Spleen (tissue), 11 donors: ENCODE measurements at regions not wholly inside any gene's neighbourhood (a gene's known extent, or its start where the extent isn't known, plus 50 kb on each side); places are given as distances from the start of the nearest gene placed in this dataset.

Experiments used
- DNase-seq: peaks from one replicate; pipeline ENCODE4 v3.0.0-alpha.2; 2020
- H3K27ac ChIP-seq, 8 donors: fragments of 200-600 bp; sonication (generic) in 7 of 8; 1 replicate in 4 of 8; 2 replicates in 4 of 8; pipeline versions ENCODE4 v1.5.0 to v1.8.0; 2016 to 2021; ENCODE audit warnings: inconsistent platforms in 4 of 8, mild to moderate bottlenecking in 4 of 8, moderate library complexity in 1 of 8
- H3K27me3 ChIP-seq, 7 donors: fragments of 200-600 bp; sonication (generic) in 6 of 7; replicated peaks in 1 of 7; 1 replicate in 4 of 7; 2 replicates in 3 of 7; pipeline versions ENCODE4 v1.5.0 to v1.8.0; 2016 to 2021; ENCODE audit warnings: inconsistent platforms in 3 of 7, mild to moderate bottlenecking in 1 of 7
- H3K36me3 ChIP-seq, 6 donors: fragments of 200-600 bp; sonication (generic) in 5 of 6; 1 replicate in 4 of 6; 2 replicates in 2 of 6; pipeline versions ENCODE4 v1.5.0 to v1.8.0; 2016 to 2021; ENCODE audit warnings: inconsistent platforms in 2 of 6
- H3K4me1 ChIP-seq, 6 donors: fragments of 200-600 bp; sonication (generic) in 5 of 6; 1 replicate in 3 of 6; 2 replicates in 3 of 6; pipeline versions ENCODE4 v1.5.0 to v1.8.0; 2016 to 2021; ENCODE audit warnings: inconsistent platforms in 3 of 6
- H3K4me3 ChIP-seq, 8 donors: fragments of 200-600 bp; sonication (generic) in 7 of 8; 1 replicate in 4 of 8; 2 replicates in 4 of 8; pipeline versions ENCODE4 v1.5.0 to v1.8.0; 2016 to 2021; ENCODE audit warnings: inconsistent platforms in 4 of 8, mild to moderate bottlenecking in 4 of 8, moderate library complexity in 2 of 8
- H3K9me3 ChIP-seq, 8 donors: fragments of 200-600 bp; sonication (generic) in 7 of 8; 1 replicate in 4 of 8; 2 replicates in 4 of 8; pipeline versions ENCODE4 v1.5.0 to v1.8.0; 2016 to 2021; ENCODE audit warnings: inconsistent platforms in 4 of 8
- POLR2A ChIP-seq, 3 donors: fragments of 450-650 bp; IDR thresholded peaks; one replicate each; pipeline ENCODE4 v1.5.1; 2017; ENCODE audit warnings: antibody characterized with exemption in 3 of 3, mild to moderate bottlenecking in 1 of 3
- POLR2AphosphoS5 ChIP-seq, 3 donors: sonication (generic); formaldehyde crosslinking; IDR thresholded peaks; one replicate each; pipeline ENCODE4 v1.5.1; 2017; ENCODE audit warnings: antibody characterized with exemption in 3 of 3
- WGBS, 5 donors: extraction: QIAGEN DNeasy Blood & Tissue Kit in 3 of 5; methylation state at CpG; one replicate each; pipeline versions ENCODE4 v1.1.5 to v1.1.7; 2013 to 2018; 5-methylcytosine and 5-hydroxymethylcytosine counted together
- intact Hi-C: fragments of 100-400 bp; cut with DNase I; formaldehyde crosslinking; loops from one replicate; pipeline ENCODE4 v1.15.0; 2023; ENCODE audit warnings: low total_unique reads
- TF ChIP-seq, protein P1 (sequence below), 11 experiments: fragments of 200-600 bp in 7 of 11; fragments of 450-650 bp in 4 of 11; sonication (generic) in 4 of 11; IDR thresholded peaks in 8 of 11; conservative IDR thresholded peaks in 3 of 11; 1 replicate in 7 of 11; 2 replicates in 4 of 11; pipeline versions ENCODE4 v1.4.0 to v1.8.0; 2016 to 2021; ENCODE audit warnings: antibody characterized with exemption in 11 of 11, inconsistent platforms in 4 of 11, mild to moderate bottlenecking in 1 of 11
- donor health status: healthy with polysubstance abuse.
- donor health status: DM: no; HTN: no; CAD: no; lungs with moderate emphysema.
- donor health status: DM: no; HTN: no; CAD: no.
- donor health status: Bipolar disorder and iron deficiency.
- donor health status: healthy.
- donor health status: DM: no; HTN: no; CAD: no.
- donor health status: DM: yes; HTN: yes; CAD: no.

DNA sequence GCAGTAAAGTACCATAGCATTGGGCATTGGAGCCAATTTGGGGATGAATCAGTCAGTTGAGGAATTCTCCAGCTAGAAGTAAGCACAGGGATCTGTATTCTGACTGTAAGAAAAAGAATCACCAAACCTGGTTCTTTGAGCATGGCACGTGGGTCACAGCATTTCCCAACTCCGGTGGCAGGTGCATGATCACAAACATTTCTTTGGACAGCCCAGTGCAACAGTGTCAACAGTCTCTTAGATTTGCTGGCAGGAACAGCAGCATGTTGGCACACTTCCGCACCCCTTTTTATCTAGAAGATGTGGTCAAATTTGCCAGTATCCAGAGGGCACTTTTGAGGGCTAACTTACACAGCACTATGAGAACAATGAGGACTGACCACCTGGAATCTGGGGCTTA is 437.5 kb upstream of the GHITM start:
- intact Hi-C loops: no loop called here
- no peak for DNase-seq
- 64 to 90% (median 84%) methylated on average over 3 of the region's 3 CpGs for WGBS, 5 donors
- no peaks in the 10 kb centered on the region for H3K4me1 ChIP-seq
- no peak overlapping the region for H3K4me3 ChIP-seq
- no peaks in the 10 kb centered on the region for H3K9me3 ChIP-seq
- no peaks in the 10 kb centered on the region for H3K36me3 ChIP-seq
- no peaks in the 10 kb centered on the region for H3K27me3 ChIP-seq
- TF ChIP-seq POLR2AphosphoS5 (IDR thresholded peaks at IDR 0.05) (no peak), POLR2A (IDR thresholded peaks at IDR 0.05) (no peak)
- TF ChIP-seq, protein P1, sequence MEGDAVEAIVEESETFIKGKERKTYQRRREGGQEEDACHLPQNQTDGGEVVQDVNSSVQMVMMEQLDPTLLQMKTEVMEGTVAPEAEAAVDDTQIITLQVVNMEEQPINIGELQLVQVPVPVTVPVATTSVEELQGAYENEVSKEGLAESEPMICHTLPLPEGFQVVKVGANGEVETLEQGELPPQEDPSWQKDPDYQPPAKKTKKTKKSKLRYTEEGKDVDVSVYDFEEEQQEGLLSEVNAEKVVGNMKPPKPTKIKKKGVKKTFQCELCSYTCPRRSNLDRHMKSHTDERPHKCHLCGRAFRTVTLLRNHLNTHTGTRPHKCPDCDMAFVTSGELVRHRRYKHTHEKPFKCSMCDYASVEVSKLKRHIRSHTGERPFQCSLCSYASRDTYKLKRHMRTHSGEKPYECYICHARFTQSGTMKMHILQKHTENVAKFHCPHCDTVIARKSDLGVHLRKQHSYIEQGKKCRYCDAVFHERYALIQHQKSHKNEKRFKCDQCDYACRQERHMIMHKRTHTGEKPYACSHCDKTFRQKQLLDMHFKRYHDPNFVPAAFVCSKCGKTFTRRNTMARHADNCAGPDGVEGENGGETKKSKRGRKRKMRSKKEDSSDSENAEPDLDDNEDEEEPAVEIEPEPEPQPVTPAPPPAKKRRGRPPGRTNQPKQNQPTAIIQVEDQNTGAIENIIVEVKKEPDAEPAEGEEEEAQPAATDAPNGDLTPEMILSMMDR (IDR thresholded peaks at IDR 0.05 in 8 of 11, conservative IDR thresholded peaks at IDR 0.05 in 3 of 11): no peak
- no peak overlapping the region for H3K27ac ChIP-seq

DNA sequence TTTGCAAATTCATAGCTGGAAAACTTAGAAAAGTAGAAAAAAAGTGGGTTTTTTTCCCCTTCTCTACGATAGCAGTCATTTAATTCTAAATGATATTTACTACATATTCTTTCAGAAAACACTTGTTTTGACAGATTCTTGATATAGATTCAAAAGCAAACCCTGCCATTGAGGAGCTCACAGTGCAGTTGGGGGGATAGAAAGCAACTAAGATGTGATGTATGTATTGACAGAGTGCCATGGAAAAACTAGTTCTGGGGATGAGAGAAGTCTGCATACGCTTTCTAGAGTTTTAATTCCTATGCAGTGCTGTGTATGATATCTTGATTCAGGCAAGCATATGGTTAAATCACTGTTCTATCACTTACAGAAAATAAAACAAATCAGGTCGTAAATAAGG is 436.6 kb upstream of the GHITM start:
- 65 to 76% (median 67%) methylated on average over 3 of the region's 3 CpGs for WGBS, 5 donors
- intact Hi-C loops: no loop called here
- H3K4me1 ChIP-seq: no peaks in the 10 kb centered on the region
- H3K27me3 ChIP-seq: no peaks in the 10 kb centered on the region
- no peak overlapping the region for H3K27ac ChIP-seq
- H3K36me3 ChIP-seq: no peaks in the 10 kb centered on the region
- TF ChIP-seq POLR2A (IDR thresholded peaks at IDR 0.05) (no peak), POLR2AphosphoS5 (IDR thresholded peaks at IDR 0.05) (no peak)
- TF ChIP-seq, protein P1 (IDR thresholded peaks at IDR 0.05 in 8 of 11, conservative IDR thresholded peaks at IDR 0.05 in 3 of 11): no peak
- no peak overlapping the region for H3K4me3 ChIP-seq
- no peak for DNase-seq
- no peaks in the 10 kb centered on the region for H3K9me3 ChIP-seq

DNA sequence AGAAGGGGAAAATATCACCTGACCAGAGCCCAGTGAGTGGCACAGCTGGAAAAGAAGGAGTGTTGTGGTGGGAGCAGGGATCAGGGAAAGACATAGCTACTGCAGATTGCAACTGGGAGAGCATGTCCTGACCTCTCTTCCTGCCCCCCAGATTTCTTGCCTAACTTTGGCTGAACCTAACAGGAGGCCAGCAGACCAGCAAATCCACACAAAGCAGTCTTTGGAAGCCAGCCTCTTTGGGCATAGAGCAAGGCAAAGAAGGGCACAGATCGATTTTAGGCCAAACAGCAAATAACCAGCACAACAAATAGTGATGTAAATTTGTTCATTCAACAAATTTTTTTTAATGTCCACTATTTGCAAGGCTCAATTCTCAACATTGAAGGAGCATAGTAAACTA is 433.2 kb upstream of the GHITM start:
- H3K36me3 ChIP-seq: no peaks in the 10 kb centered on the region
- no peak for DNase-seq
- TF ChIP-seq POLR2A (IDR thresholded peaks at IDR 0.05) (no peak), POLR2AphosphoS5 (IDR thresholded peaks at IDR 0.05) (no peak)
- TF ChIP-seq, protein P1 (IDR thresholded peaks at IDR 0.05 in 8 of 11, conservative IDR thresholded peaks at IDR 0.05 in 3 of 11): no peak
- intact Hi-C loops: no loop called here
- WGBS, 5 donors: 30 to 69% (median 38%) methylated on average over 1 of the region's 1 CpG
- no peak overlapping the region for H3K4me3 ChIP-seq
- no peaks in the 10 kb centered on the region for H3K4me1 ChIP-seq
- no peaks in the 10 kb centered on the region for H3K27me3 ChIP-seq
- no peaks in the 10 kb centered on the region for H3K9me3 ChIP-seq
- H3K27ac ChIP-seq: no peak overlapping the region

DNA sequence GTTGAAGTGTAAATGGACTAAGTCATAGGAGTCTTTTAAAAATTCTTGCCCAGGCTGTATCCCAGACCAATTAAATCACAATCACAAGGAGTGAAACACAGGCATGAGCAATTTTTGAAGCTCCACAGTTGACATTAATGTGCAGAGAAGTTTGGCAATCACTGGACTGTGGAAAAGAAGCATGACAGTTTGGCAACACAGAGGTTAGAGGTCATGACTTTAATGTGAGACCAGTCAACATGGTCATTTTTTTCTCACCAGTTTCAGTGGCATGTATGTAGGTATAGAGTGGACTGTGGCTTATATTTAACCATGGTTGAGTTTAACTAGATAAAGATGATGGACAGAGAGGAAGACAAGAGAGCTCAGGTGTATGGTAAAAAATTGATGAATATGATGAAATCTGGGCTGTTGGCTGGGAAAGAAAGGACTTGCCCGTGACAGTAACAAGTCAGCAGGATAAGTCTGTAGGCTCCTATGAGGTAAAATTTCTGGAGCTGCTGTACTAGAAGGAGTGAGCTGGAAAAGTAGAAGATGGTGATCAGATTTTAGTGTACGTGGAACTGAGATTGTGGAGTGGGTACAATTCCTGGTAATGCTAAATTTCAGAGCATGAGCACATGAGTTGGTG is 432.2 kb upstream of the GHITM start:
- no peak for TF ChIP-seq POLR2AphosphoS5 (IDR thresholded peaks at IDR 0.05)
- TF ChIP-seq POLR2A (IDR thresholded peaks at IDR 0.05): no peak
- TF ChIP-seq, protein P1 (IDR thresholded peaks at IDR 0.05 in 8 of 11, conservative IDR thresholded peaks at IDR 0.05 in 3 of 11): no peak
- Histone ChIP-seq H3K4me3 (no peak overlapping the region), H3K27me3 (no peaks in the 10 kb centered on the region), H3K4me1 (no peaks in the 10 kb centered on the region), H3K27ac (no peak overlapping the region), H3K9me3 (no peaks in the 10 kb centered on the region), H3K36me3 (no peaks in the 10 kb centered on the region)
- DNase-seq: no peak
- intact Hi-C loops: no loop called here
- WGBS, 5 donors: 70 to 84% (median 80%) methylated on average over 2 of the region's 2 CpGs
